ENCODE measurements at regions not wholly inside any gene's neighbourhood (a gene's known extent, or its start where the extent isn't known, plus 50 kb on each side); places are given as distances from the start of the nearest gene placed in this dataset.

DNA sequence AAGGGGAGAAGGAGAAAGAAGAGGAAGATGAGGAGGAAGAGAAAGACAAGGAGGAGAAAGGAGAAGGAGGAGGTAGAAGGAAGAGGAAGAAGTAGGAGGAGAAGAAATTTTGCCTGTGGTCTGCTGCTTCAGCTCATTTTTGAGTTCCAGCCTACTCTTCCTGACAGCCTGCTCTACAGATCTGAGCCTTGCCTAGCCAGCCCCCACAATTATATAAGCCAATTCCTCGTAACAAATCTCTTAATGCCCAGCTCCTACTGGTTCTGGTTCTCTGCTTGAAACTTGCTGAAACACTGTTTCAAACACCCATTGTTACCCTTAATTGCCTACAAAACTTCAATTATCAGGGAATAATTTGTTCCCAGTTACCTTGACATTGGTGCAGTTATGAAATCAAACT is 1014.2 kb upstream of the CELF4 start:
- TF ChIP-seq, protein P1, sequence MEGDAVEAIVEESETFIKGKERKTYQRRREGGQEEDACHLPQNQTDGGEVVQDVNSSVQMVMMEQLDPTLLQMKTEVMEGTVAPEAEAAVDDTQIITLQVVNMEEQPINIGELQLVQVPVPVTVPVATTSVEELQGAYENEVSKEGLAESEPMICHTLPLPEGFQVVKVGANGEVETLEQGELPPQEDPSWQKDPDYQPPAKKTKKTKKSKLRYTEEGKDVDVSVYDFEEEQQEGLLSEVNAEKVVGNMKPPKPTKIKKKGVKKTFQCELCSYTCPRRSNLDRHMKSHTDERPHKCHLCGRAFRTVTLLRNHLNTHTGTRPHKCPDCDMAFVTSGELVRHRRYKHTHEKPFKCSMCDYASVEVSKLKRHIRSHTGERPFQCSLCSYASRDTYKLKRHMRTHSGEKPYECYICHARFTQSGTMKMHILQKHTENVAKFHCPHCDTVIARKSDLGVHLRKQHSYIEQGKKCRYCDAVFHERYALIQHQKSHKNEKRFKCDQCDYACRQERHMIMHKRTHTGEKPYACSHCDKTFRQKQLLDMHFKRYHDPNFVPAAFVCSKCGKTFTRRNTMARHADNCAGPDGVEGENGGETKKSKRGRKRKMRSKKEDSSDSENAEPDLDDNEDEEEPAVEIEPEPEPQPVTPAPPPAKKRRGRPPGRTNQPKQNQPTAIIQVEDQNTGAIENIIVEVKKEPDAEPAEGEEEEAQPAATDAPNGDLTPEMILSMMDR (IDR thresholded peaks at IDR 0.05): no peak
- TF ChIP-seq POLR2A (IDR thresholded peaks at IDR 0.05): no peak
- TF ChIP-seq POLR2AphosphoS5 (IDR thresholded peaks at IDR 0.05): no peak
